Omental fat pad (tissue), 3 donors: ENCODE measurements at regions not wholly inside any gene's neighbourhood (a gene's known extent, or its start where the extent isn't known, plus 50 kb on each side); places are given as distances from the start of the nearest gene placed in this dataset.

Experiments
- ATAC-seq: fragments of 150-250 bp; one replicate; pipeline ENCODE4 v1.9.1; 2016; ENCODE audit warnings: mild to moderate bottlenecking, moderate library complexity; ENCODE audit not compliant: low FRiP score
- DNase-seq: peaks from one replicate; pipeline ENCODE4 v3.0.0-alpha.2; 2019; ENCODE audit warnings: low spot score
- TF ChIP-seq, protein P1 (sequence below), 3 donors: fragments of 450-650 bp; IDR thresholded peaks; one replicate each; pipeline ENCODE4 v1.5.1; 2016 to 2017; ENCODE audit warnings: antibody characterized with exemption in 3 of 3, mild to moderate bottlenecking in 3 of 3, moderate library complexity in 2 of 3

DNA sequence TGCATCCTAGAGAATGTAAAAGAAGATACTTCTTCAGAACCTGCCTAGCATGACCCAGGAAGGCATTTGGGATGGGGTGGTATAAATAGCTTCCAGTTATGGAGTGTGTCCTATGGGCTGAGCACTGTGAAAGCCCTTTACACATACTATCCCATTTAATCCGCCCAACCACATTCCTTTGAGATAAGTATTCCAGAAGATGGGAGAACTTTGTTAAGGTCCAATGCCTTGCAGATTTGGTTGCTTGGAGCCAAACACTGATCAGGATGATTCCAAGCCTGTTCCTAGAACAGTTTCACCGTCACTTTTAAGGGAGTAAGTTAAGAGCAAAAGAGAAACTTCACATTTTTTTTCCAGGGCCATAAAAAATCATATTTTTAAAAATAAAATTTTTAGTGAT lies 82.5 kb upstream of the CLMN start:
- ATAC-seq (no peak), DNase-seq (no peak)
- TF ChIP-seq, protein P1, sequence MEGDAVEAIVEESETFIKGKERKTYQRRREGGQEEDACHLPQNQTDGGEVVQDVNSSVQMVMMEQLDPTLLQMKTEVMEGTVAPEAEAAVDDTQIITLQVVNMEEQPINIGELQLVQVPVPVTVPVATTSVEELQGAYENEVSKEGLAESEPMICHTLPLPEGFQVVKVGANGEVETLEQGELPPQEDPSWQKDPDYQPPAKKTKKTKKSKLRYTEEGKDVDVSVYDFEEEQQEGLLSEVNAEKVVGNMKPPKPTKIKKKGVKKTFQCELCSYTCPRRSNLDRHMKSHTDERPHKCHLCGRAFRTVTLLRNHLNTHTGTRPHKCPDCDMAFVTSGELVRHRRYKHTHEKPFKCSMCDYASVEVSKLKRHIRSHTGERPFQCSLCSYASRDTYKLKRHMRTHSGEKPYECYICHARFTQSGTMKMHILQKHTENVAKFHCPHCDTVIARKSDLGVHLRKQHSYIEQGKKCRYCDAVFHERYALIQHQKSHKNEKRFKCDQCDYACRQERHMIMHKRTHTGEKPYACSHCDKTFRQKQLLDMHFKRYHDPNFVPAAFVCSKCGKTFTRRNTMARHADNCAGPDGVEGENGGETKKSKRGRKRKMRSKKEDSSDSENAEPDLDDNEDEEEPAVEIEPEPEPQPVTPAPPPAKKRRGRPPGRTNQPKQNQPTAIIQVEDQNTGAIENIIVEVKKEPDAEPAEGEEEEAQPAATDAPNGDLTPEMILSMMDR (IDR thresholded peaks at IDR 0.05), result no peak

- TF ChIP-seq, protein P1 (IDR thresholded peaks at IDR 0.05), result no peak
- no peak for DNase-seq
- no peak for ATAC-seq
These were observed 79.2 kb upstream of the CLMN start for GRCh38 chr14:95398630-95399547.

GRCh38 chr14:95397325-95397724 lies 77.6 kb upstream of the CLMN start:
- no peak for ATAC-seq
- TF ChIP-seq, protein P1 (IDR thresholded peaks at IDR 0.05), result no peak
- DNase-seq, result no peak

GRCh38 chr14:95396221-95396620 lies 76.5 kb upstream of the CLMN start:
- ATAC-seq, result no peak
- TF ChIP-seq, protein P1 (IDR thresholded peaks at IDR 0.05), result no peak
- DNase-seq, result no peak

- DNase-seq, result no peak
- TF ChIP-seq, protein P1 (IDR thresholded peaks at IDR 0.05), result no peak
- no peak for ATAC-seq
These were observed 75.5 kb upstream of the CLMN start for GRCh38 chr14:95395098-95395737.

DNA sequence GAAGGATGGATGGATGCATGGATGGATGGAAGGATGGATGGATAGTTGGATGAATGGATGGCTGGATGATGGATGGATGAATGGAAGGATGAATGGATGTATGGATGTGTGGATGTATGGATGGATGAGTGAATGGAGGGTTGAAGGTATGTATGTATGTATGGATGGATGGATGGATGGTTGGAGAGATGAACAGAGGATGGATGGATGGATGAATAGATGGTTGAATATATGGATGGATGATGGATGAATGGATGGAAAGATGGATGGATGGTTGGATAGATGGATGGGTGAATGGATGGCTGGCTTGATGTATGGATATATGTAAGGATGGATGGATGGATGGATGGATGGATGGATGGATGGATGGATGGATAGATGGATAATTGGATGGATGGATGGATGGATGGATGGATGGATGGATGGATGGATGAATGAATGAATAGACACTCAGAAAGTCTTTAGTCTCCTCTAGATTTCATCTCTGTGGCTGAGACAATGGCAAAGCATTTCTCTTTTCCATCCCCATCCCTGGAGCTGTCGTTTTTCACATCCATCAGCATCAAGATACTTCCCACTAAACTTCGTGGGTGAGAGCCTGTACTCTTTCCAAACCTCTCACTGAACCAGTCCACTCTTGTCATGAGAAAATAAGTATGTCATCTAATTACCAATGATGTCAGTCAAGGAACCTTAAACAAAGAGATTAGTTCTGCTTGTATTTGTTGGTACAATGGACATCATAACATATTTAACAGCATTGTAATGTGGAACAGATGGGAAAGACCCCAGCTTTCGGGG lies 74.8 kb upstream of the CLMN start:
- no peak for ATAC-seq
- TF ChIP-seq, protein P1 (IDR thresholded peaks at IDR 0.05), result no peak
- no peak for DNase-seq
